CD14-positive monocyte (primary cell): ENCODE measurements at regions not wholly inside any gene's neighbourhood (a gene's known extent, or its start where the extent isn't known, plus 50 kb on each side); places are given as distances from the start of the nearest gene placed in this dataset.

Source experiments
- DNase-seq, 3 donors: peaks; one replicate each; pipeline ENCODE4 v3.0.0-alpha.2; 2011 to 2022
- H2AFZ ChIP-seq: 2 replicates; pipeline ENCODE4 v1.6.0; 2012; ENCODE audit warnings: mild to moderate bottlenecking, low read depth, low read length, inconsistent platforms; ENCODE audit not compliant: insufficient read depth, poor library complexity, severe bottlenecking
- H3K27ac ChIP-seq, 2 donors: 1 replicate in 1 of 2; 2 replicates in 1 of 2; pipeline ENCODE4 v1.5.1; 2012 to 2013; ENCODE audit warnings: low read length in 2 of 2, control low read depth in 1 of 2, inconsistent platforms in 1 of 2, low read depth in 1 of 2, mild to moderate bottlenecking in 1 of 2
- H3K27me3 ChIP-seq, 2 donors: one replicate each; pipeline versions ENCODE4 v1.6.0 to v1.6.1; 2011 to 2013; ENCODE audit warnings: low read length in 2 of 2; ENCODE audit not compliant: control insufficient read depth in 2 of 2, insufficient read depth in 2 of 2
- H3K36me3 ChIP-seq, 2 donors: replicated peaks in 1 of 2; 1 replicate in 1 of 2; 2 replicates in 1 of 2; pipeline versions ENCODE4 v1.5.1 to v1.6.1; 2012 to 2013; ENCODE audit warnings: low read length in 2 of 2, control low read depth in 1 of 2, inconsistent platforms in 1 of 2, mild to moderate bottlenecking in 1 of 2; ENCODE audit not compliant: insufficient read depth in 2 of 2, control insufficient read depth in 1 of 2
- H3K4me1 ChIP-seq, 2 donors: 1 replicate in 1 of 2; 2 replicates in 1 of 2; pipeline versions ENCODE4 v1.5.1 to v1.6.1; 2012 to 2013; ENCODE audit warnings: low read length in 2 of 2, control low read depth in 1 of 2, inconsistent platforms in 1 of 2, mild to moderate bottlenecking in 1 of 2, moderate library complexity in 1 of 2; ENCODE audit not compliant: insufficient read depth in 2 of 2, control insufficient read depth in 1 of 2
- H3K4me2 ChIP-seq: replicated peaks from 2 replicates; pipeline ENCODE3; 2012; ENCODE audit warnings: low read length, moderate library complexity, mild to moderate bottlenecking; ENCODE audit not compliant: poor library complexity, severe bottlenecking; ENCODE audit errors: extremely low read depth
- H3K4me3 ChIP-seq, 3 experiments: fragments of 200-600 bp in 1 of 3; sonication (generic) in 1 of 3; replicated peaks in 1 of 3; 1 replicate in 2 of 3; 2 replicates in 1 of 3; pipeline ENCODE4 v1.5.1; 2011 to 2013; ENCODE audit warnings: low read length in 3 of 3, mild to moderate bottlenecking in 3 of 3, control low read depth in 2 of 3, low read depth in 2 of 3, inconsistent platforms in 1 of 3, moderate library complexity in 1 of 3
- H3K79me2 ChIP-seq: 2 replicates; pipeline ENCODE4 v1.6.0; 2012; ENCODE audit warnings: mild to moderate bottlenecking, control low read depth, inconsistent platforms, low read length, moderate library complexity; ENCODE audit not compliant: insufficient read depth
- H3K9ac ChIP-seq: 2 replicates; pipeline ENCODE4 v1.6.0; 2017; ENCODE audit warnings: low read length, mild to moderate bottlenecking; ENCODE audit not compliant: insufficient read depth, poor library complexity, severe bottlenecking
- H3K9me3 ChIP-seq, 2 donors: replicated peaks in 1 of 2; 1 replicate in 1 of 2; 2 replicates in 1 of 2; pipeline versions ENCODE4 v1.5.1 to v1.6.1; 2012 to 2013; ENCODE audit warnings: low read length in 2 of 2, control low read depth in 1 of 2; ENCODE audit not compliant: control insufficient read depth in 1 of 2, insufficient read depth in 1 of 2
- H4K20me1 ChIP-seq: 2 replicates; pipeline ENCODE4 v1.6.0; 2012; ENCODE audit warnings: mild to moderate bottlenecking, low read length, control low read depth, moderate library complexity; ENCODE audit not compliant: insufficient read depth
- H3K27ac Mint-ChIP-seq, 7 donors: one replicate each; pipeline ENCODE4 v1.8.0; 2020; ENCODE audit warnings: mild to moderate bottlenecking in 7 of 7, mixed read lengths in 7 of 7, moderate library complexity in 6 of 7, inconsistent platforms in 2 of 7
- H3K27me3 Mint-ChIP-seq, 3 donors: one replicate each; pipeline ENCODE4 v1.8.0; 2021 to 2022; ENCODE audit warnings: low read depth in 3 of 3, mild to moderate bottlenecking in 3 of 3, mixed read lengths in 3 of 3, moderate library complexity in 3 of 3, inconsistent platforms in 1 of 3
- H3K36me3 Mint-ChIP-seq, 2 donors: one replicate each; pipeline ENCODE4 v1.8.0; 2020; ENCODE audit warnings: mixed read lengths in 2 of 2, inconsistent platforms in 1 of 2, mild to moderate bottlenecking in 1 of 2
- H3K4me1 Mint-ChIP-seq: one replicate; pipeline ENCODE4 v1.8.0; 2020; ENCODE audit warnings: mild to moderate bottlenecking, mixed read lengths
- H3K4me3 Mint-ChIP-seq, 2 donors: one replicate each; pipeline ENCODE4 v1.8.0; 2020; ENCODE audit warnings: mild to moderate bottlenecking in 2 of 2, mixed read lengths in 2 of 2, moderate library complexity in 1 of 2
- H3K9me3 Mint-ChIP-seq, 7 donors: one replicate each; pipeline ENCODE4 v1.8.0; 2020 to 2022; ENCODE audit warnings: mixed read lengths in 7 of 7, mild to moderate bottlenecking in 6 of 7, moderate library complexity in 6 of 7, inconsistent platforms in 2 of 7
- CTCF ChIP-seq: fragments of 200-600 bp; IDR thresholded peaks from one replicate; pipeline ENCODE4 v1.8.0; 2022; ENCODE audit warnings: antibody characterized with exemption, mild to moderate bottlenecking
- WGBS: methylation state at CpG from one replicate; pipeline ENCODE4 v1.1.5; 2013; ENCODE audit warnings: missing lambda C conversion rate; ENCODE audit not compliant: insufficient coverage; 5-methylcytosine and 5-hydroxymethylcytosine counted together
- intact Hi-C, 2 donors: fragments of 100-400 bp; cut with micrococcal nuclease; formaldehyde crosslinking; loops; one replicate each; pipeline versions ENCODE4 v1.15.0 to v1.15.1; 2023

- Mint-ChIP-seq H3K4me1 (no peaks in the 10 kb centered on the region), H3K27ac (no peak overlapping the region), H3K9me3 (peaks cover 4 to 27% (median 20%) of the 10 kb centered on the region in 7 donors), H3K27me3 (no peaks in the 10 kb centered on the region), H3K36me3 (no peaks in the 10 kb centered on the region), H3K4me3 (no peak overlapping the region)
- TF ChIP-seq CTCF, result no peak
- Histone ChIP-seq H3K9me3 (peaks cover 17 to 20% of the 10 kb centered on the region in 2 donors), H3K4me2 (no peak overlapping the region), H2AFZ (no peak overlapping the region), H4K20me1 (no peaks in the 10 kb centered on the region), H3K9ac (no peak overlapping the region), H3K36me3 (no peaks in the 10 kb centered on the region), H3K4me3 (no peak overlapping the region), H3K4me1 (no peaks in the 10 kb centered on the region), H3K27me3 (no peaks in the 10 kb centered on the region), H3K27ac (no peak overlapping the region), H3K79me2 (no peaks in the 10 kb centered on the region)
- no peak for DNase-seq
- intact Hi-C loops, result no loop called here
- 90% methylated on average over 4 of the region's 8 CpGs for WGBS
These were observed 482.2 kb downstream of the SLITRK5 start for GRCh38 chr13:88153353-88153752.

GRCh38 chr13:88154001-88154400 lies 482.8 kb downstream of the SLITRK5 start:
- no CpG with 5 or more reads among the region's 2 CpGs for WGBS
- Histone ChIP-seq H4K20me1 (no peaks in the 10 kb centered on the region), H3K4me3 (no peak overlapping the region), H3K9me3 (peaks cover 17 to 20% of the 10 kb centered on the region in 2 donors), H3K9ac (no peak overlapping the region), H3K4me2 (no peak overlapping the region), H3K79me2 (no peaks in the 10 kb centered on the region), H2AFZ (no peak overlapping the region), H3K27ac (no peak overlapping the region), H3K36me3 (no peaks in the 10 kb centered on the region), H3K4me1 (no peaks in the 10 kb centered on the region), H3K27me3 (no peaks in the 10 kb centered on the region)
- Mint-ChIP-seq H3K4me3 (no peak overlapping the region), H3K36me3 (no peaks in the 10 kb centered on the region), H3K27me3 (no peaks in the 10 kb centered on the region), H3K27ac (no peak overlapping the region), H3K4me1 (no peaks in the 10 kb centered on the region), H3K9me3 (peaks cover 4 to 34% (median 17%) of the 10 kb centered on the region in 7 donors)
- TF ChIP-seq CTCF, result no peak
- DNase-seq, result no peak
- intact Hi-C loops, result no loop called here
